GM12878 (cell line): ENCODE measurements at regions not wholly inside any gene's neighbourhood (a gene's known extent, or its start where the extent isn't known, plus 50 kb on each side); places are given as distances from the start of the nearest gene placed in this dataset.

Experiments used
- ATAC-seq: fragments of 200-7000 bp; cut with Tn5 transposase; 3 replicates; pipeline ENCODE4 v1.9.1; 2020; ENCODE audit warnings: mild to moderate bottlenecking, moderate library complexity
- BruUV-seq: library from RNA; stranded (reverse); fragments of 400-500 nt; replicated peaks from 2 replicates; lab custom pipeline; 2021; lab: Mats Ljungman, UMichigan
- CTCF ChIA-PET: fragments of 300-600 bp; sonication (Branson Sonifier 250); formaldehyde crosslinking; extraction: SDS; loops from one replicate; lab custom pipeline; 2021; ENCODE audit warnings: inconsistent platforms; lab: Yijun Ruan, JAX
- POLR2A ChIA-PET: fragments of 350-600 bp; formaldehyde crosslinking; extraction: SDS; loops from one replicate; lab custom pipeline; 2021; ENCODE audit warnings: inconsistent platforms; lab: Charles Lee
- RAD21 ChIA-PET: fragments of 300-600 bp; sonication (Branson Sonifier 250); formaldehyde crosslinking; loops from one replicate; lab custom pipeline; 2023; ENCODE audit warnings: antibody characterized with exemption; ENCODE audit not compliant: unreplicated experiment; lab: Charles Lee
- SMC1A ChIA-PET: fragments of 300-600 bp; sonication (Branson Sonifier 250); formaldehyde crosslinking; loops from one replicate; lab custom pipeline; 2023; ENCODE audit not compliant: unreplicated experiment, uncharacterized antibody; lab: Charles Lee
- DNase-seq: peaks from one replicate; pipeline ENCODE4 v3.0.0-alpha.2; 2011; ENCODE audit warnings: low read depth, low spot score
- FAIRE-seq: peaks from 3 replicates; lab custom pipeline; 2011; peaks lifted over from hg19 to GRCh38; lab: Jason Lieb, UNC
- H2AFZ ChIP-seq: 2 replicates; pipeline ENCODE4 v1.6.0; 2011; ENCODE audit warnings: low read depth, low read length, control low read depth; ENCODE audit not compliant: control insufficient read depth
- H3K27ac ChIP-seq: 2 replicates; pipeline ENCODE4 v1.5.1; 2011; ENCODE audit warnings: control low read depth; ENCODE audit not compliant: control insufficient read depth, insufficient read depth
- H3K27me3 ChIP-seq, 2 experiments: replicated peaks in 1 of 2; 2 replicates each; pipeline versions ENCODE4 v1.6.0 to v1.6.1; 2011; ENCODE audit warnings: low read length in 1 of 2; ENCODE audit not compliant: control insufficient read depth in 2 of 2, insufficient read depth in 2 of 2
- H3K36me3 ChIP-seq, 2 experiments: 2 replicates each; pipeline ENCODE4 v1.5.1; 2011; ENCODE audit warnings: low read length in 1 of 2; ENCODE audit not compliant: control insufficient read depth in 2 of 2, insufficient read depth in 2 of 2
- H3K4me1 ChIP-seq: 2 replicates; pipeline ENCODE4 v1.6.1; 2011; ENCODE audit warnings: mild to moderate bottlenecking, low read length, moderate library complexity, mixed read lengths; ENCODE audit not compliant: control insufficient read depth, insufficient read depth
- H3K4me2 ChIP-seq: 2 replicates; pipeline ENCODE4 v1.6.0; 2011; ENCODE audit warnings: control low read depth; ENCODE audit not compliant: control insufficient read depth, insufficient read depth
- H3K4me3 ChIP-seq: fragments of 200-600 bp; sonication (generic); 2 replicates; pipeline ENCODE4 v1.5.1; 2016
- H3K79me2 ChIP-seq: 2 replicates; pipeline ENCODE4 v1.6.0; 2011; ENCODE audit warnings: low read length; ENCODE audit not compliant: control insufficient read depth, insufficient read depth
- H3K9ac ChIP-seq: 2 replicates; pipeline ENCODE4 v1.8.0; 2011; ENCODE audit warnings: low read length, control low read depth, mixed read lengths; ENCODE audit not compliant: control insufficient read depth, insufficient read depth
- H3K9me3 ChIP-seq: replicated peaks from 3 replicates; pipeline ENCODE4 v1.5.1; 2011; ENCODE audit warnings: mild to moderate bottlenecking, low read length; ENCODE audit not compliant: control insufficient read depth, insufficient read depth
- H4K20me1 ChIP-seq: 2 replicates; pipeline ENCODE4 v1.6.0; 2011; ENCODE audit not compliant: control insufficient read depth, insufficient read depth
- CEBPZ ChIP-seq: fragments of 150-350 bp; IDR thresholded peaks from 2 replicates; pipeline ENCODE4 v1.6.1; 2016; ENCODE audit warnings: low read depth, low read length
- ETV6 ChIP-seq, 2 experiments: fragments of 450-650 bp in 1 of 2; IDR thresholded peaks in 1 of 2; conservative IDR thresholded peaks in 1 of 2; 2 replicates each; pipeline ENCODE4 v1.6.1; 2014; ENCODE audit warnings: antibody characterized with exemption in 1 of 2, borderline replicate concordance in 1 of 2, low read depth in 1 of 2, mild to moderate bottlenecking in 1 of 2, moderate library complexity in 1 of 2
- EZH2 ChIP-seq: IDR thresholded peaks from 2 replicates; pipeline ENCODE4 v1.6.1; 2012; ENCODE audit warnings: low read depth, mild to moderate bottlenecking, control low read depth, inconsistent platforms, low read length, borderline replicate concordance; ENCODE audit not compliant: control insufficient read depth
- HDAC6 ChIP-seq: fragments of 200-600 bp; sonication (generic); IDR thresholded peaks from one replicate; pipeline ENCODE4 v1.8.0; 2017; ENCODE audit warnings: antibody characterized with exemption; ENCODE audit not compliant: unreplicated experiment
- IKZF2 ChIP-seq, 2 experiments: fragments of 450-650 bp; IDR thresholded peaks; 2 replicates each; pipeline ENCODE4 v1.6.1; 2017; ENCODE audit warnings: mild to moderate bottlenecking in 2 of 2, moderate library complexity in 2 of 2
- RCOR1 ChIP-seq: conservative IDR thresholded peaks from 2 replicates; pipeline ENCODE4 v1.6.1; 2012; ENCODE audit warnings: low read depth, low read length, improper control_type of control experiment
- SMARCA5 ChIP-seq: fragments of 450-650 bp; IDR thresholded peaks from 2 replicates; pipeline ENCODE4 v1.6.1; 2017; ENCODE audit warnings: mild to moderate bottlenecking
- STAT1 ChIP-seq: fragments of 450-650 bp; conservative IDR thresholded peaks from 2 replicates; pipeline ENCODE4 v1.6.1; 2014; ENCODE audit warnings: antibody characterized with exemption, mild to moderate bottlenecking
- ZSCAN29 ChIP-seq: fragments of 450-650 bp; IDR thresholded peaks from 2 replicates; pipeline ENCODE4 v1.6.1; 2017; ENCODE audit warnings: mild to moderate bottlenecking, moderate library complexity
- WGBS: methylation state at CpG from one replicate; pipeline ENCODE4 v1.1.6; 2016; ENCODE audit warnings: low lambda C conversion rate; ENCODE audit not compliant: insufficient replicate concordance, insufficient coverage; ENCODE audit errors: missing lambda C conversion rate; 5-methylcytosine and 5-hydroxymethylcytosine counted together
- in situ Hi-C: fragments of 300-500 bp; cut with MboI; formaldehyde crosslinking; loops from 9 replicates; pipeline ENCODE4 v1.14.3; 2018; ENCODE audit warnings: mixed read lengths
- intact Hi-C: fragments of 100-400 bp; cut with micrococcal nuclease; formaldehyde crosslinking; loops from one replicate; pipeline ENCODE4 v1.14.2; 2022; ENCODE audit not compliant: unreplicated experiment
- TF ChIP-seq, protein P1 (sequence below): fragments of 450-650 bp; IDR thresholded peaks from 2 replicates; pipeline ENCODE4 v1.6.1; 2016; ENCODE audit warnings: mild to moderate bottlenecking

DNA sequence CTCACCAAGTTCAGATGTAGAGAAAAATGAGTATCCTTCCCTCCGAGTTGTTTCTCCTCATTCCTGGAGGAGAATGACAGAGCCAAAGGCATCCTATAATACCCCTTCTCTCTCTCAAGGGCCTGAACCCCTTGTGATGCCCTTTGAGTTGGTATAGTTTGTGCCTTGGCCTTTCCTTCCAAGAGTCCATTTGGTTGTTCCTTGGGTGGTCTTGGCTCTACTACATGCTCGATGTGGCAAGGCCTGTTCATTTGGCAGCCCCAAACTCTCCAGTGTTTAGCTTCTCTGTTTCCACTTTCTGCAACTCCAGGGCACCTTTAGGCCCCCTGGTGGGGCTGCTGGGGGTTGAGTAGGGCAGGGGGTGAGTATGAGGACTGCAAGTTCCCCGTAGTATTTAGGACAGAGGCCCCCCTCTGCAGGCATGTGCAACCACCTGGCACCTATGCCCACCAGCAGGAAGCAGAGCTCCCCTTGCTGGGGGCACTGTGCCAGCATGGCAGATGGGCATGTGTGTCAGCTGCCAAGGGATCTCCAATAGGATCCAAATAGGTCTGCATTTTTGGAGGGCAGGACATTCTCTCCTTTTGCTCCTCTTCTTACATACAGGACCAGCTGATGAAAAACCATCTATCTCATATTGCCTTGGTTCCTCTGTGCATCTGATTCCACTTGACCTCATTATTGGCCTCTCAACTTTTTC, 217.2 kb upstream of the CADM1 start (continued):
- TF ChIP-seq EZH2 (no peak), STAT1 (no peak)

- H3K4me1 ChIP-seq, result no peaks in the 10 kb centered on the region
- SMC1A ChIA-PET, result no interaction called here
- H3K79me2 ChIP-seq, result no peaks in the 10 kb centered on the region
- H2AFZ ChIP-seq, result no peak overlapping the region
- FAIRE-seq, result no peak
- no peaks in the 10 kb centered on the region for H3K36me3 ChIP-seq
- H3K27me3 ChIP-seq, result no peaks in the 10 kb centered on the region; a peak in 1 of 4 replicates
- H3K9ac ChIP-seq, result no peak overlapping the region
- no peak for DNase-seq
- WGBS, result 40% methylated on average over 9 of the region's 9 CpGs
- BruUV-seq, result no TSS peak
- CTCF ChIA-PET, result no interaction called here
- intact Hi-C loops, result no loop called here
- RAD21 ChIA-PET, result no interaction called here
- H3K27ac ChIP-seq, result no peak overlapping the region
- H4K20me1 ChIP-seq, result no peaks in the 10 kb centered on the region
- no peak for ATAC-seq
- no peak overlapping the region for H3K4me2 ChIP-seq
- POLR2A ChIA-PET, result no interaction called here
- no peak overlapping the region for H3K4me3 ChIP-seq
- no peak for TF ChIP-seq IKZF2 (IDR thresholded peaks at IDR 0.05)
- TF ChIP-seq, all 136 proteins: peak for 0
- in situ Hi-C loops, result no loop called here
- H3K9me3 ChIP-seq, result no peaks in the 10 kb centered on the region; the same call in 2 of the 3 replicates
Measured at GRCh38 chr11:115720602-115721245, 216.5 kb upstream of the CADM1 start.

- H2AFZ ChIP-seq, result no peak overlapping the region
- H3K27ac ChIP-seq, result no peak overlapping the region
- no peaks in the 10 kb centered on the region; a peak in 2 of 4 replicates for H3K27me3 ChIP-seq
- no peak overlapping the region for H3K4me2 ChIP-seq
- H3K4me1 ChIP-seq, result no peaks in the 10 kb centered on the region
- ChIA-PET SMC1A (no interaction called here), CTCF (no interaction called here), POLR2A (no interaction called here), RAD21 (no interaction called here)
- H3K9ac ChIP-seq, result no peak overlapping the region
- in situ Hi-C loops (no loop called here), intact Hi-C loops (no loop called here)
- ATAC-seq (no peak), FAIRE-seq (no peak), DNase-seq (no peak)
- 0% methylated on average over 3 of the region's 3 CpGs for WGBS
- H3K4me3 ChIP-seq, result no peak overlapping the region
- no peaks in the 10 kb centered on the region; the same call in 2 of the 3 replicates for H3K9me3 ChIP-seq
- H3K79me2 ChIP-seq, result no peaks in the 10 kb centered on the region
- H3K36me3 ChIP-seq, result no peaks in the 10 kb centered on the region
- no TSS peak for BruUV-seq
- no peaks in the 10 kb centered on the region for H4K20me1 ChIP-seq
- TF ChIP-seq SMARCA5 (no peak), RCOR1 (no peak), ETV6 (conservative IDR thresholded peaks at IDR 0.05 in 1 of 2, IDR thresholded peaks at IDR 0.05 in 1 of 2; ENCODE audit: borderline replicate concordance in 1 of 2, low read depth in 1 of 2) (no peak), HDAC6 (no peak), ZSCAN29 (no peak), CEBPZ (no peak)
- TF ChIP-seq, protein P1, sequence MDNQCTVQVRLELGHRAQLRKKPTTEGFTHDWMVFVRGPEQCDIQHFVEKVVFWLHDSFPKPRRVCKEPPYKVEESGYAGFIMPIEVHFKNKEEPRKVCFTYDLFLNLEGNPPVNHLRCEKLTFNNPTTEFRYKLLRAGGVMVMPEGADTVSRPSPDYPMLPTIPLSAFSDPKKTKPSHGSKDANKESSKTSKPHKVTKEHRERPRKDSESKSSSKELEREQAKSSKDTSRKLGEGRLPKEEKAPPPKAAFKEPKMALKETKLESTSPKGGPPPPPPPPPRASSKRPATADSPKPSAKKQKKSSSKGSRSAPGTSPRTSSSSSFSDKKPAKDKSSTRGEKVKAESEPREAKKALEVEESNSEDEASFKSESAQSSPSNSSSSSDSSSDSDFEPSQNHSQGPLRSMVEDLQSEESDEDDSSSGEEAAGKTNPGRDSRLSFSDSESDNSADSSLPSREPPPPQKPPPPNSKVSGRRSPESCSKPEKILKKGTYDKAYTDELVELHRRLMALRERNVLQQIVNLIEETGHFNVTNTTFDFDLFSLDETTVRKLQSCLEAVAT, result no peak
Measured at GRCh38 chr11:115718945-115719344, 214.7 kb upstream of the CADM1 start.
